NCI-H2107 treated with DMSO at 0.1 percent for 48 hours (cell line): ENCODE measurements at regions not wholly inside any gene's neighbourhood (a gene's known extent, or its start where the extent isn't known, plus 50 kb on each side); places are given as distances from the start of the nearest gene placed in this dataset.

Experiments used
- DNase-seq: peaks from one replicate; lab custom pipeline; 2025; ENCODE audit not compliant: unreplicated experiment; lab: John Stamatoyannopoulos, UW

DNA sequence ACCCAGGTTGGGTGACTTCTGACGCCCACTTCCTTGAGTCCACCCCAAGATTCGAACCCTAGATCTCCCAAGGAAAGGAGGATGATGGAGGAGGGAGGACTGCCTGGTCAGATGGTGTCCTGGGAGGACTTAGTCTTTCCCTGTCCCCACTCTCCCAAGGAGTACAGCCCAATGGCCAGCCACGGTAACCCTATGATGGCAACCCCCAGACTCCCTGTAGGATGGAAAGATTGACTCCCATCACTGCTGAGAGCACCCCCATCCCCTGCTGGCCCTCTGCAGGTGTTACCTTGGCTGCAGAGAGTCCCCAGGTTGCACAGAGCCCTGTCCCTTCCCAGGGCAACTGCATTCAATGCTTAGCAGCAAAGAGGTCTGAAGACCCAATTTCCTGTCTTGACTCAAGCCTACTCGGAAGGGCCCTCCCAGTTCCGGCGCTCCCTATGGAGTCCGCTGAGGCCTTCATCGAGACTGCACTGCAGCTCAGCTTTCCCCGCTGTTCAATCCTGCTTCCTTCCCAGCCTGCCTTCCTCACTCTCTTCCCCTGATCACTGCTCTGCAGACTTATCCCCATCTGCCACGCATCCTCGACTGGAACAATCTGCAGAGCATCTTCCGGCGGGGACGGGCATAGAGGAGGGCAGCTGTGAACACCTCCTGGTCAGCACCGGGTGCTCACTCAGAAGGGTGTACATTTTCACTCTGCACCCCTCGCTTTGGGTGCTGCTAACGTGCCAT, 50.8 kb upstream of the OCM2 start:
- DNase-seq: no peak

- DNase-seq: no peak
Measured at GRCh38 chr7:98046816-98047215, 56.8 kb upstream of the OCM2 start.

DNA sequence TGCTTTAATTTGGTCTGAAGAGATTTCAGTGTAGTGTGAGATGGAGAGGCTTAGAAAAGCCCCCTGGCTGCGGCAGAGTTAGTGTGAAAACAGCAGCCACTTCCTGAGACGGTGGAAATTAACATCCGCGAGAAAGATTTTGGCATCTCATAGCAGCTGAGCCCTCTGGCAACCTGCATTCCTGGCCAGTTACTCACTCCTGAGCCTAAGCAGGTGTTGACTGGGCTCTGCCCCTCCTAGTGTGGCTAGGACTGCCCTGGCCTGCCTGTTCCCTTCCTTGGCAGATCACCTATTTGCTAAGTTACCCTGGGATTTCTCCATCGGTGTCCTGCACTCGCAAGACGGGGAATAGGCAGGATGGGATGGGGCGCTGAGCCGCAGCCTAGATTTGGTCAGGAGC, 57.6 kb upstream of the LMTK2 start:
- DNase-seq: no peak

- DNase-seq: peak; percentile 65
Measured at GRCh38 chr7:98051118-98051744, 55.4 kb upstream of the LMTK2 start.

DNA sequence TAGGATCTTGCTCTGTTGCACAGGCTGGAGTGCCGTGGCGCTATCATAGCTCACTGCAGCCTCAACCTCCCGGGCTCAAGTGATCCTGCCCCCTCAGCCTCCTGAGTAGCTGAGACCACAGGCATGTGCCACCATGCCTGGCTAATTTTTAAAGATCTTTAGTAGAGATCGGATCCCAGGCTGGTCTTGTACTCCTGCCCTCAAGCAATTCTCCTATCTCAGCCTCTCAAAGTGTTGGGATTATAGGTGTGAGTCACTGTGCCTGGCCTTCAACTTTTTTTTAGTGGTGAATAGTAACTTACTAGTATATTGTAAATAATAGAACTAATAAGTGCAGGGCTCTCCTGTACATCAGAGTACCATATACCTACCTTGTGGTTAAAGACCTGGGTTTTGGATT, 52.1 kb upstream of the LMTK2 start:
- DNase-seq: no peak

DNA sequence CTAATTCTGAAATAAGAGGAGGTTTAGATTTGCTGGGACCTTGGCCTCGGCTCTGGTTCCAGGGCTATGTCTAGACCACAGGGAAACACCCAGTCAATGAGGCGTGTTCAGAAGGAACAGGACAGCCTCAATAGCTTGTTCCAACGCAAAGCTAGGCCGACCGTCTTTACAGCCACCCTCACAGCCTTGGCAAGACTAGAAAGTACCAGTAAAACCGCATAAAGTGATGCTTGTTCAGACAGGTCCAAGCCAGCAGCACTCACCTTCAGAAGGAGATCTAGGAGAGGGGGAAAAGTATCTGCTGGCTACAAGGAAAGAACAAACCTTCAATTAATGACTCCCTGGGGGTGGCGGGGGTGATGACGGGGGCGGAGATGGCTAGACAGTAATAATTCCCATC, 50.1 kb upstream of the LMTK2 start:
- no peak for DNase-seq
